Fibroblast of lung (primary cell): ENCODE measurements at regions not wholly inside any gene's neighbourhood (a gene's known extent, or its start where the extent isn't known, plus 50 kb on each side); places are given as distances from the start of the nearest gene placed in this dataset.

ENCODE experiments used
- CTCF ChIP-seq, 2 donors: IDR thresholded peaks in 1 of 2; conservative IDR thresholded peaks in 1 of 2; 1 replicate in 1 of 2; 2 replicates in 1 of 2; pipeline ENCODE4 v1.5.1; 2011 to 2012; ENCODE audit warnings: low read length in 2 of 2, control low read depth in 1 of 2, inconsistent platforms in 1 of 2, low read depth in 1 of 2, mild to moderate bottlenecking in 1 of 2
- EZH2 ChIP-seq: IDR thresholded peaks from 2 replicates; pipeline ENCODE4 v1.5.1; 2012; ENCODE audit warnings: low read length, control low read depth, mild to moderate bottlenecking; ENCODE audit errors: missing control alignments

DNA sequence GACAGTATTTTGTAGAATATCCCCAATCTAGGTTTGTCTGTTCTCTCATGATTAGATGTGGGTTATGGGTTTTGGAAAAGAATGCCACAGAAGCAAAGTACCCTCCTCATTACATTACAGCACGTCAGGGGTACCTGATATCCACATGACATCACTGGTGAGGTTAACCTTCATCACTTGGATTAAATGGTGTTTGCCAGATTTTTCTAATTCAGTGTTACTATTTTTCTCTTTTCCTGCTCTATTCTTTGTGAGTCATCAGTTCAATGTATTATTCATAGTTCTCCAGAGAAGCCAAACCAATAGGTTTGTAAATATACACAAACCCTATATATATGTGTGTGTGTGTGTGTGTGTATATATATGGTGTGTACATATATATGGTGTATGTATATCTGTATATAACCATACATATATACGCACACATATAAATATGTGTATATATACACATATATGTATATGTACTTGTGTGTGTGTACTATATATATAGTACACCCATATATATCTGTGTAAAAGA is 131.4 kb downstream of the LMNTD1 start:
- TF ChIP-seq CTCF (conservative IDR thresholded peaks at IDR 0.05 in 1 of 2, IDR thresholded peaks at IDR 0.05 in 1 of 2; ENCODE audit: low read depth in 1 of 2, low read length in 2 of 2), result no peak
- TF ChIP-seq EZH2, result no peak
